ENCODE measurements at regions not wholly inside any gene's neighbourhood (a gene's known extent, or its start where the extent isn't known, plus 50 kb on each side); places are given as distances from the start of the nearest gene placed in this dataset.

DNA sequence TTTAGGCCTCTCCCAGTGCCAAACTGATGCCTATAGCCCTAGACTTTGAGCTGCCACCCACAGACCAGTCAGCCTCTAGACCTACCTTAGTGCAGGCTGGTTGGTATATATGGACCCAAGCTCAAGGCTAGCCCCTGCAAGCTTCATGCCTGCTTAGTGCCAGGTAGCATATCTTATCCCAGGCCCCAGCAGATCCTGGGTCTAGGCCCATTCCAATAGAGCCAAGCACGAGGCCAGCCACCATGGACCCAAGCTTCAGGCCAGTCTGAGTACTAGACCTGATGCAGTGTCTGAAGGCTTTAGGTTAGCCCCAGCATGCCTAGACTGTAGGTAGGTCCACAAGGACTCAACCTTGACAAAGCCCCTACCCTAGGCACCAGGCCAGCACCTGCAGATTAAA, 1081.7 kb downstream of the JRKL start:
- Histone ChIP-seq H3K9ac (ENCODE audit: low read length) (no peak overlapping the region), H3K27me3 (ENCODE audit: insufficient read depth, low read length) (no peaks in the 10 kb centered on the region), H3K4me3 (ENCODE audit: low read depth, low read length, poor library complexity, severe bottlenecking) (no peak overlapping the region), H3K4me1 (ENCODE audit: insufficient read depth, low read length, severe bottlenecking) (no peaks in the 10 kb centered on the region), H3K36me3 (ENCODE audit: insufficient read depth, low read length) (no peaks in the 10 kb centered on the region), H3K9me3 (ENCODE audit: low read length) (no peaks in the 10 kb centered on the region), H3K79me2 (ENCODE audit: insufficient read depth, low read length) (no peaks in the 10 kb centered on the region), H3F3A (ENCODE audit: insufficient read depth, low read length) (no peaks in the 10 kb centered on the region), H2AFZ (ENCODE audit: low read length) (no peak overlapping the region), H4K20me1 (ENCODE audit: insufficient read depth, low read length) (no peaks in the 10 kb centered on the region), H3K4me2 (ENCODE audit: low read length) (no peak overlapping the region), H3K27ac (ENCODE audit: low read depth, low read length, poor library complexity, severe bottlenecking) (no peak overlapping the region), H3K9me2 (ENCODE audit: low read depth, low read length) (no peaks in the 10 kb centered on the region)
- no peak for TF ChIP-seq EZH2 (IDR thresholded peaks at IDR 0.05; ENCODE audit: borderline replicate concordance, low read length)
- TF ChIP-seq CTCF (IDR thresholded peaks at IDR 0.05; ENCODE audit: low read length), result no peak

DNA sequence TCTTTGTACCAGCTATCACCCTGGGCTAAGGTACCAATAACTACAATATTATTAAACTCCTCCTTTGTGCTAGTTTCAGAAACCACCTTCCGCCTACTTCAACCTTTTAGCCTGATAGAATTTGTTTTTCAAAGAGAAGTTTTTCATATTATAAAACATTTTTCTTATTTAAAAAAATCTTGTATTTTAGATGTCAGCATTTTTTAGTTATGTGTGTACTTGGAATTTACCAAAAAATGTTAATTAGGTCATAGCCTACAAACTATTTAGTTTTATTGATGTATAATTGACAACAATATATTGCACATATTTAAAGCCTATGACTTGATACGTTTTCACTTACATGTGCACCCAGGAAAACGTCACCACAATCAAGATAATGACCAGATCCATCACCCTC, 1097.6 kb downstream of the JRKL start:
- H3K9me3 ChIP-seq (ENCODE audit: low read length), result no peaks in the 10 kb centered on the region
- no peak overlapping the region for H3K9ac ChIP-seq (ENCODE audit: low read length)
- no peaks in the 10 kb centered on the region for H3K79me2 ChIP-seq (ENCODE audit: insufficient read depth, low read length)
- no peaks in the 10 kb centered on the region for H3F3A ChIP-seq (ENCODE audit: insufficient read depth, low read length)
- H4K20me1 ChIP-seq (ENCODE audit: insufficient read depth, low read length), result no peaks in the 10 kb centered on the region
- H3K27ac ChIP-seq (ENCODE audit: low read depth, low read length, poor library complexity, severe bottlenecking), result no peak overlapping the region
- H3K27me3 ChIP-seq (ENCODE audit: insufficient read depth, low read length), result no peaks in the 10 kb centered on the region
- no peak for TF ChIP-seq CTCF (IDR thresholded peaks at IDR 0.05; ENCODE audit: low read length)
- TF ChIP-seq EZH2 (IDR thresholded peaks at IDR 0.05; ENCODE audit: borderline replicate concordance, low read length), result no peak
- no peaks in the 10 kb centered on the region for H3K36me3 ChIP-seq (ENCODE audit: insufficient read depth, low read length)
- no peaks in the 10 kb centered on the region for H3K4me1 ChIP-seq (ENCODE audit: insufficient read depth, low read length, severe bottlenecking)
- no peak overlapping the region for H3K4me3 ChIP-seq (ENCODE audit: low read depth, low read length, poor library complexity, severe bottlenecking)
- no peak overlapping the region for H3K4me2 ChIP-seq (ENCODE audit: low read length)
- H3K9me2 ChIP-seq (ENCODE audit: low read depth, low read length), result no peaks in the 10 kb centered on the region
- no peak overlapping the region for H2AFZ ChIP-seq (ENCODE audit: low read length)

DNA sequence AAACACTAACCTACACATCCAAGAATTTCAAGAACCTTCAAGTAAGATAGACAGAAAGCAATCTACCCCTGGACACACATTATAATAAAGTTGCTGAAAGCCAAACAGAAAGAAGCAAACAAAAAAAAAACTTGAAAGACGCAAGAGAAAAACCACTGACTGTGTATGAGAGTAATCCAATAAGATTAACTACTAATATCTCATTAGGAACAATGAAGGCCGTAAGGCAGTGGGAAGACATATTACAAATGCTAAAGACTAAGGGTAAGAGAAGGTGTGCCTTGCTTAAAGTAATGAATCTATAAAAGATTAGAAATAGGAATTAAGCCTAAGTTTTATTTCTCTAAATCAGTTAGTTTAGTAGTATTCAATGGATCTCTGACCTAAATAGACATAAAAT, 1109.1 kb downstream of the JRKL start:
- Histone ChIP-seq H3K36me3 (ENCODE audit: insufficient read depth, low read length) (no peaks in the 10 kb centered on the region), H3K4me1 (ENCODE audit: insufficient read depth, low read length, severe bottlenecking) (no peaks in the 10 kb centered on the region), H3K27me3 (ENCODE audit: insufficient read depth, low read length) (no peaks in the 10 kb centered on the region), H3K27ac (ENCODE audit: low read depth, low read length, poor library complexity, severe bottlenecking) (no peak overlapping the region), H3K79me2 (ENCODE audit: insufficient read depth, low read length) (no peaks in the 10 kb centered on the region), H2AFZ (ENCODE audit: low read length) (no peak overlapping the region), H3K9me2 (ENCODE audit: low read depth, low read length) (no peaks in the 10 kb centered on the region), H3K4me2 (ENCODE audit: low read length) (no peak overlapping the region), H3K9ac (ENCODE audit: low read length) (no peak overlapping the region), H3K4me3 (ENCODE audit: low read depth, low read length, poor library complexity, severe bottlenecking) (no peak overlapping the region), H4K20me1 (ENCODE audit: insufficient read depth, low read length) (no peaks in the 10 kb centered on the region), H3K9me3 (ENCODE audit: low read length) (no peaks in the 10 kb centered on the region; the same call in 1 of the 2 replicates), H3F3A (ENCODE audit: insufficient read depth, low read length) (no peaks in the 10 kb centered on the region)
- TF ChIP-seq EZH2 (IDR thresholded peaks at IDR 0.05; ENCODE audit: borderline replicate concordance, low read length), result no peak
- TF ChIP-seq CTCF (IDR thresholded peaks at IDR 0.05; ENCODE audit: low read length), result no peak
